ENCODE measurements at regions not wholly inside any gene's neighbourhood (a gene's known extent, or its start where the extent isn't known, plus 50 kb on each side); places are given as distances from the start of the nearest gene placed in this dataset.
"Not testable (repeated sequence)": the region's sequence is repeated elsewhere in the genome, so short reads cannot be mapped to it uniquely, and the experiment has no call there.

DNA sequence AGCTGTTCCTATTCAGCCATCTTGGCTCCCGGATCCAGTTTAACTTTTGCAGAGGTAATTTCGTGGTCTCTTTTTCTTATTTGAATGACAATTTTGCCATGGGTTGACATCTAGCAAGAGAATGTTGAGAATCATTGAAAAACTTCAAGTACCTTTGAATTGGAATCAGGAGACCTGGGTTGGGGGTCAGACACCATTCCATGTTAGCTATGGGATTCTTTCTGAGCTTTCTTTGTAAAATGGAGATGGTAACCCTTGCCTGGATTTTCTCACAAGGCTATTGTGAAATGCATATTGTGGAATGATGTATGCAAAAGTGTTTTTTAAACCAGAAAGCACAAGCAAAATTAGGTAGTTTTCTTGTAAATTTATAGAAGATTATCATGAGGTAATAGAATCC lies 79.1 kb upstream of the HAND2 start:
- DNase-seq (ENCODE audit: low read depth): no peak
- TF ChIP-seq, protein P1, sequence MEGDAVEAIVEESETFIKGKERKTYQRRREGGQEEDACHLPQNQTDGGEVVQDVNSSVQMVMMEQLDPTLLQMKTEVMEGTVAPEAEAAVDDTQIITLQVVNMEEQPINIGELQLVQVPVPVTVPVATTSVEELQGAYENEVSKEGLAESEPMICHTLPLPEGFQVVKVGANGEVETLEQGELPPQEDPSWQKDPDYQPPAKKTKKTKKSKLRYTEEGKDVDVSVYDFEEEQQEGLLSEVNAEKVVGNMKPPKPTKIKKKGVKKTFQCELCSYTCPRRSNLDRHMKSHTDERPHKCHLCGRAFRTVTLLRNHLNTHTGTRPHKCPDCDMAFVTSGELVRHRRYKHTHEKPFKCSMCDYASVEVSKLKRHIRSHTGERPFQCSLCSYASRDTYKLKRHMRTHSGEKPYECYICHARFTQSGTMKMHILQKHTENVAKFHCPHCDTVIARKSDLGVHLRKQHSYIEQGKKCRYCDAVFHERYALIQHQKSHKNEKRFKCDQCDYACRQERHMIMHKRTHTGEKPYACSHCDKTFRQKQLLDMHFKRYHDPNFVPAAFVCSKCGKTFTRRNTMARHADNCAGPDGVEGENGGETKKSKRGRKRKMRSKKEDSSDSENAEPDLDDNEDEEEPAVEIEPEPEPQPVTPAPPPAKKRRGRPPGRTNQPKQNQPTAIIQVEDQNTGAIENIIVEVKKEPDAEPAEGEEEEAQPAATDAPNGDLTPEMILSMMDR (conservative IDR thresholded peaks at IDR 0.05; ENCODE audit: low read depth, low read length): no peak
- H3K4me3 ChIP-seq (ENCODE audit: low read depth, low read length): no peak overlapping the region

- H3K4me3 ChIP-seq (ENCODE audit: low read depth, low read length); DNase-seq (ENCODE audit: low read depth): not testable (repeated sequence)
Observed at GRCh38 chr4:173608632-173609031, 78.6 kb upstream of the HAND2 start.

DNA sequence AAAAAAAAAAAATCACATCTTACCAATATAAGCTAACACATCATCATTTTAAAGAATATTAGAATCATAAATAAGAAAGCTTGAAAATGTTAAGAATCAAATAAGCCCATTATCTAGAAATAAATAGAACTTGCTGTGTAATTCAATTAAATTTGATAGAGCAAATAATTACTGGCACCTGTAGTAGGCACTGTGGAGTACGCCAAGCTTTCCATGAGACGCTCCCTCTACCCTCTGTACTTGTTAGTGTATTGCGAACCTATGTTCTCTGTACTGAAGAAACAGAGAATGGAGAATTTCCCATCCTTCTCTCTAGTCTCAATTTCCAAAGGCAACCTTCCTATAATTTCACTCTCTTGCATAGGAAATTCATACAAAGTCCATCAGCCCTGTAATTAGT lies 61.7 kb upstream of the HAND2 start:
- DNase-seq (ENCODE audit: low read depth): no peak
- H3K4me3 ChIP-seq (ENCODE audit: low read depth, low read length): no peak overlapping the region
- TF ChIP-seq, protein P1 (conservative IDR thresholded peaks at IDR 0.05; ENCODE audit: low read depth, low read length): no peak

DNA sequence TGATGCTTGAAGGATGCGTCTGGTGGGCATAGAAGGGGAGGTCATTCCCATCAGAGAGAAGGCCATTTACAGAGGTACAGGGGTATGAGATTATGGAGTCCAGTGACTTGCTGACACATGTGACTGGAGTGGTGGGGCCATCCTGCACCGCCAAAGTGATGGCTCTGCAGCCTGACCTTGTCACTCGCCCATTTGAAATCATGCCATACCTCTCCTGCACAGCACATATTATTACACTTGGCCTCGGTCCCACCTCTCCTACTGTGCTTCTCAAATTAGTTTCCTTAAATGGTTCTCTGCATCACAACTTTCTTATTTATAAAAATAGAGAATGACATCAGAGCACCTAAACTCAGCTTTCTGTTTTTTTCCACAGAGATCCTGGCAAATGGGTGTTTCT lies 60.7 kb upstream of the HAND2 start:
- H3K4me3 ChIP-seq (ENCODE audit: low read depth, low read length): no peak overlapping the region
- DNase-seq (ENCODE audit: low read depth): no peak
- TF ChIP-seq, protein P1 (conservative IDR thresholded peaks at IDR 0.05; ENCODE audit: low read depth, low read length): no peak

- TF ChIP-seq, protein P1 (conservative IDR thresholded peaks at IDR 0.05; ENCODE audit: low read depth, low read length): no peak
- H3K4me3 ChIP-seq (ENCODE audit: low read depth, low read length): no peak overlapping the region
- no peak for DNase-seq (ENCODE audit: low read depth)
Observed at GRCh38 chr4:173585876-173586572, 56.0 kb upstream of the HAND2 start.

DNA sequence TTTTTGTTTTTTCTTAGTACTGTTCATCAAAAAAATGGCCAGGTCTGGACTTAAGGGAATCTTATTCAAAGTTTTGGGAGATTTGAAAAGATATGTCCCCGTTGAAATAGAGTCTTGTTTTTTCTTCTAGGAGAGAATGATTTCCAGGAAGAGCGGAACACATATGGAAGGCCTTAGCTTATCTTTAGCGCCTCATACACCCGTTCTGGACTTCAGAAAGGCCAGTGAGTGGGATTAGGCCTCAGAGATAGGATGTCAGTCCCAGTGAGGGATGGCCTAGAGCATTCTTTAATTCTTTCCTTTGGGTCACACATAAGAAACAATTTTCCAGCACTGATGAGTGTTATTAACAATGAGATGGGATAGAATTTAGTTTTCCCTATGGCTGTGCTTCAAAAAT lies 54.5 kb upstream of the HAND2 start:
- no peak for DNase-seq (ENCODE audit: low read depth)
- TF ChIP-seq, protein P1 (conservative IDR thresholded peaks at IDR 0.05; ENCODE audit: low read depth, low read length): no peak
- H3K4me3 ChIP-seq (ENCODE audit: low read depth, low read length): no peak overlapping the region
